ENCODE measurements at regions not wholly inside any gene's neighbourhood (a gene's known extent, or its start where the extent isn't known, plus 50 kb on each side); places are given as distances from the start of the nearest gene placed in this dataset.

- ChIA-PET CTCF (no interaction called here), POLR2A (no interaction called here)
- Histone ChIP-seq H3K36me3 (ENCODE audit: control insufficient read depth, insufficient read depth, low read length) (no peaks in the 10 kb centered on the region), H3K27me3 (replicated peaks; ENCODE audit: control insufficient read depth, insufficient read depth, low read length) (no peaks in the 10 kb centered on the region), H3K4me3 (ENCODE audit: low read depth, low read length) (no peak overlapping the region), H3K9me3 (no peaks in the 10 kb centered on the region), H3K4me1 (no peaks in the 10 kb centered on the region)
- no peak overlapping the region for H3K4me3 Mint-ChIP-seq (ENCODE audit: unreplicated experiment)
- no peak for TF ChIP-seq CTCF (IDR thresholded peaks at IDR 0.05; ENCODE audit: insufficient read depth in 1 of 2, low read depth in 1 of 2, low read length in 1 of 2, severe bottlenecking in 1 of 2, unreplicated experiment in 1 of 2)
- BruUV-seq (replicated peaks), result no TSS peak
- peaks cover 7% of the 10 kb centered on the region for H3K27me3 Mint-ChIP-seq (ENCODE audit: insufficient read depth, unreplicated experiment)
- peaks cover 4% of the 10 kb centered on the region for H3K4me1 Mint-ChIP-seq (ENCODE audit: low read depth, unreplicated experiment)
- no peaks in the 10 kb centered on the region for H3K9me3 Mint-ChIP-seq (ENCODE audit: unreplicated experiment)
- no peak overlapping the region for H3K27ac Mint-ChIP-seq (ENCODE audit: unreplicated experiment)
- intact Hi-C loops (cut with micrococcal nuclease; ENCODE audit: unreplicated experiment), result no loop called here
- no peak for DNase-seq
- no peaks in the 10 kb centered on the region for H3K36me3 Mint-ChIP-seq (ENCODE audit: insufficient read depth, unreplicated experiment)
Measured at GRCh38 chr11:28913883-28914282, 805.7 kb downstream of the METTL15 start.

GRCh38 chr11:28911829-28912228, 803.6 kb downstream of the METTL15 start:
- TF ChIP-seq CTCF (IDR thresholded peaks at IDR 0.05; ENCODE audit: insufficient read depth in 1 of 2, low read depth in 1 of 2, low read length in 1 of 2, severe bottlenecking in 1 of 2, unreplicated experiment in 1 of 2), result no peak
- no peak overlapping the region for H3K4me3 ChIP-seq (ENCODE audit: low read depth, low read length)
- CTCF ChIA-PET, result no interaction called here
- H3K4me1 ChIP-seq, result no peaks in the 10 kb centered on the region
- no peak for DNase-seq
- Mint-ChIP-seq H3K36me3 (ENCODE audit: insufficient read depth, unreplicated experiment) (no peaks in the 10 kb centered on the region), H3K27me3 (ENCODE audit: insufficient read depth, unreplicated experiment) (peaks cover 2% of the 10 kb centered on the region), H3K27ac (ENCODE audit: unreplicated experiment) (no peak overlapping the region), H3K4me3 (ENCODE audit: unreplicated experiment) (no peak overlapping the region), H3K9me3 (ENCODE audit: unreplicated experiment) (no peaks in the 10 kb centered on the region), H3K4me1 (ENCODE audit: low read depth, unreplicated experiment) (no peaks in the 10 kb centered on the region)
- no peaks in the 10 kb centered on the region for H3K27me3 ChIP-seq (replicated peaks; ENCODE audit: control insufficient read depth, insufficient read depth, low read length)
- BruUV-seq (replicated peaks), result no TSS peak
- POLR2A ChIA-PET, result no interaction called here
- intact Hi-C loops (cut with micrococcal nuclease; ENCODE audit: unreplicated experiment), result no loop called here
- H3K9me3 ChIP-seq, result no peaks in the 10 kb centered on the region
- H3K36me3 ChIP-seq (ENCODE audit: control insufficient read depth, insufficient read depth, low read length), result no peaks in the 10 kb centered on the region

- TF ChIP-seq CTCF (IDR thresholded peaks at IDR 0.05; ENCODE audit: insufficient read depth in 1 of 2, low read depth in 1 of 2, low read length in 1 of 2, severe bottlenecking in 1 of 2, unreplicated experiment in 1 of 2), result no peak
- no peaks in the 10 kb centered on the region for H3K9me3 Mint-ChIP-seq (ENCODE audit: unreplicated experiment)
- no peak overlapping the region for H3K27ac Mint-ChIP-seq (ENCODE audit: unreplicated experiment)
- H3K4me1 Mint-ChIP-seq (ENCODE audit: low read depth, unreplicated experiment), result no peaks in the 10 kb centered on the region
- intact Hi-C loops (cut with micrococcal nuclease; ENCODE audit: unreplicated experiment), result no loop called here
- no peaks in the 10 kb centered on the region for H3K36me3 Mint-ChIP-seq (ENCODE audit: insufficient read depth, unreplicated experiment)
- ChIA-PET POLR2A (no interaction called here), CTCF (no interaction called here)
- no TSS peak for BruUV-seq (replicated peaks)
- no peaks in the 10 kb centered on the region for H3K9me3 ChIP-seq
- no peak for DNase-seq
- H3K27me3 Mint-ChIP-seq (ENCODE audit: insufficient read depth, unreplicated experiment), result peaks cover 2% of the 10 kb centered on the region
- no peaks in the 10 kb centered on the region for H3K36me3 ChIP-seq (ENCODE audit: control insufficient read depth, insufficient read depth, low read length)
- no peaks in the 10 kb centered on the region for H3K4me1 ChIP-seq
- H3K4me3 Mint-ChIP-seq (ENCODE audit: unreplicated experiment), result no peak overlapping the region
- no peak overlapping the region for H3K4me3 ChIP-seq (ENCODE audit: low read depth, low read length)
- no peaks in the 10 kb centered on the region for H3K27me3 ChIP-seq (replicated peaks; ENCODE audit: control insufficient read depth, insufficient read depth, low read length)
Measured at GRCh38 chr11:28910926-28911325, 802.7 kb downstream of the METTL15 start.

Measured in Caco-2 (cell line).